Right renal pelvis (tissue), 4 donors: ENCODE measurements at regions not wholly inside any gene's neighbourhood (a gene's known extent, or its start where the extent isn't known, plus 50 kb on each side); places are given as distances from the start of the nearest gene placed in this dataset.

Experiments
- DNase-seq, 4 donors: peaks; one replicate each; pipeline ENCODE4 v3.0.0-alpha.2; 2013; ENCODE audit warnings: low read depth in 4 of 4, low spot score in 3 of 4, missing footprints in 1 of 4

- DNase-seq = no peak
Measured at GRCh38 chr1:81050390-81050789, 750.3 kb upstream of the ADGRL2 start.

- DNase-seq = no peak
Measured at GRCh38 chr1:81044708-81045107, 756.0 kb upstream of the ADGRL2 start.

- no peak for DNase-seq
Measured at GRCh38 chr1:81042225-81042624, 758.5 kb upstream of the ADGRL2 start.

GRCh38 chr1:81034291-81034690 is 766.4 kb upstream of the ADGRL2 start:
- DNase-seq = no peak

- no peak for DNase-seq
Measured at GRCh38 chr1:81032973-81033425, 767.7 kb upstream of the ADGRL2 start.

- no peak for DNase-seq
Measured at GRCh38 chr1:81032374-81032773, 768.4 kb upstream of the ADGRL2 start.

- no peak for DNase-seq
Measured at GRCh38 chr1:81030441-81030840, 770.3 kb upstream of the ADGRL2 start.

GRCh38 chr1:81029266-81029665 is 771.5 kb upstream of the ADGRL2 start:
- DNase-seq = no peak

GRCh38 chr1:81023187-81023724 is 777.5 kb upstream of the ADGRL2 start:
- no peak for DNase-seq

GRCh38 chr1:81021134-81021533 is 779.6 kb upstream of the ADGRL2 start:
- DNase-seq = no peak

- DNase-seq = no peak
Measured at GRCh38 chr1:81020506-81020905, 780.2 kb upstream of the ADGRL2 start.

- no peak for DNase-seq
Measured at GRCh38 chr1:81010126-81010525, 790.6 kb upstream of the ADGRL2 start.

- no peak for DNase-seq
Measured at GRCh38 chr1:81008293-81008692, 792.4 kb upstream of the ADGRL2 start.

- no peak for DNase-seq
Measured at GRCh38 chr1:81007024-81007423, 793.7 kb upstream of the ADGRL2 start.

GRCh38 chr1:81006502-81006901 is 794.2 kb upstream of the ADGRL2 start:
- DNase-seq = no peak

GRCh38 chr1:81004011-81004410 is 796.7 kb upstream of the ADGRL2 start:
- DNase-seq = no peak

GRCh38 chr1:80994934-80995333 is 805.8 kb upstream of the ADGRL2 start:
- no peak for DNase-seq

GRCh38 chr1:80994038-80994437 is 806.7 kb upstream of the ADGRL2 start:
- no peak for DNase-seq

- no peak for DNase-seq
Measured at GRCh38 chr1:80993154-80993980, 807.4 kb upstream of the ADGRL2 start.

GRCh38 chr1:80989455-80989854 is 811.3 kb upstream of the ADGRL2 start:
- no peak for DNase-seq

GRCh38 chr1:80988926-80989325 is 811.8 kb upstream of the ADGRL2 start:
- DNase-seq = no peak

GRCh38 chr1:80987824-80988223 is 812.9 kb upstream of the ADGRL2 start:
- DNase-seq = no peak
